Kidney epithelial cell (primary cell): ENCODE measurements at regions not wholly inside any gene's neighbourhood (a gene's known extent, or its start where the extent isn't known, plus 50 kb on each side); places are given as distances from the start of the nearest gene placed in this dataset.

Source experiments
- DNase-seq: peaks from one replicate; pipeline ENCODE4 v3.0.0-alpha.2; 2010; ENCODE audit warnings: low read depth
- H3K27me3 ChIP-seq: 2 replicates; pipeline ENCODE4 v1.6.0; 2011; ENCODE audit warnings: low read length; ENCODE audit not compliant: control insufficient read depth, insufficient read depth
- H3K36me3 ChIP-seq: 2 replicates; pipeline ENCODE4 v1.5.1; 2011; ENCODE audit warnings: low read length; ENCODE audit not compliant: control insufficient read depth, insufficient read depth
- H3K4me3 ChIP-seq: 2 replicates; pipeline ENCODE4 v1.5.1; 2011; ENCODE audit warnings: low read depth, mild to moderate bottlenecking, control low read depth, low read length
- TF ChIP-seq, protein P1 (sequence below): IDR thresholded peaks from 2 replicates; pipeline ENCODE4 v1.5.1; 2011; ENCODE audit warnings: mild to moderate bottlenecking, moderate library complexity, low read length, control low read depth, inconsistent platforms; ENCODE audit not compliant: insufficient read depth, poor library complexity, severe bottlenecking

DNA sequence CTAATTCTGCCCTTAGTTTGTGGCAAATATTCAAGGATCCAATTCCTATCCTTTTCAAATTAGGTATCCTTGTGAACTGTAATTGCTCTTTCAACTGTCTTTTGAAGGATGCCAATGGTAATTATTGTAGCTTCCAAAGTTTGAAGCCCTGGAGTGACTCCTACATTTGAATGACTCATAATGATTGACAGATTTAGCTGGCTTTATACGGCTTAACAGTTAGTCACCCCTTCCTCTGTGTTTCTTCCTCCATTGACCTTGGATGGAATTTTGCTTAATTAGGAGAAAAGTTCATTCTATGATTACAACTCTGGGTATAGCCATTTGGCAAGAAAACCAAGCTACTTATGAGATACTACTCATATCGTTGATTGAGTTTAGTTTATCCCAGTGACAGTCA is 639.3 kb upstream of the KIRREL3 start:
- peak; percentile 48 for DNase-seq
- no peaks in the 10 kb centered on the region for H3K27me3 ChIP-seq
- TF ChIP-seq, protein P1, sequence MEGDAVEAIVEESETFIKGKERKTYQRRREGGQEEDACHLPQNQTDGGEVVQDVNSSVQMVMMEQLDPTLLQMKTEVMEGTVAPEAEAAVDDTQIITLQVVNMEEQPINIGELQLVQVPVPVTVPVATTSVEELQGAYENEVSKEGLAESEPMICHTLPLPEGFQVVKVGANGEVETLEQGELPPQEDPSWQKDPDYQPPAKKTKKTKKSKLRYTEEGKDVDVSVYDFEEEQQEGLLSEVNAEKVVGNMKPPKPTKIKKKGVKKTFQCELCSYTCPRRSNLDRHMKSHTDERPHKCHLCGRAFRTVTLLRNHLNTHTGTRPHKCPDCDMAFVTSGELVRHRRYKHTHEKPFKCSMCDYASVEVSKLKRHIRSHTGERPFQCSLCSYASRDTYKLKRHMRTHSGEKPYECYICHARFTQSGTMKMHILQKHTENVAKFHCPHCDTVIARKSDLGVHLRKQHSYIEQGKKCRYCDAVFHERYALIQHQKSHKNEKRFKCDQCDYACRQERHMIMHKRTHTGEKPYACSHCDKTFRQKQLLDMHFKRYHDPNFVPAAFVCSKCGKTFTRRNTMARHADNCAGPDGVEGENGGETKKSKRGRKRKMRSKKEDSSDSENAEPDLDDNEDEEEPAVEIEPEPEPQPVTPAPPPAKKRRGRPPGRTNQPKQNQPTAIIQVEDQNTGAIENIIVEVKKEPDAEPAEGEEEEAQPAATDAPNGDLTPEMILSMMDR: no peak
- no peaks in the 10 kb centered on the region for H3K36me3 ChIP-seq
- no peak overlapping the region for H3K4me3 ChIP-seq

DNA sequence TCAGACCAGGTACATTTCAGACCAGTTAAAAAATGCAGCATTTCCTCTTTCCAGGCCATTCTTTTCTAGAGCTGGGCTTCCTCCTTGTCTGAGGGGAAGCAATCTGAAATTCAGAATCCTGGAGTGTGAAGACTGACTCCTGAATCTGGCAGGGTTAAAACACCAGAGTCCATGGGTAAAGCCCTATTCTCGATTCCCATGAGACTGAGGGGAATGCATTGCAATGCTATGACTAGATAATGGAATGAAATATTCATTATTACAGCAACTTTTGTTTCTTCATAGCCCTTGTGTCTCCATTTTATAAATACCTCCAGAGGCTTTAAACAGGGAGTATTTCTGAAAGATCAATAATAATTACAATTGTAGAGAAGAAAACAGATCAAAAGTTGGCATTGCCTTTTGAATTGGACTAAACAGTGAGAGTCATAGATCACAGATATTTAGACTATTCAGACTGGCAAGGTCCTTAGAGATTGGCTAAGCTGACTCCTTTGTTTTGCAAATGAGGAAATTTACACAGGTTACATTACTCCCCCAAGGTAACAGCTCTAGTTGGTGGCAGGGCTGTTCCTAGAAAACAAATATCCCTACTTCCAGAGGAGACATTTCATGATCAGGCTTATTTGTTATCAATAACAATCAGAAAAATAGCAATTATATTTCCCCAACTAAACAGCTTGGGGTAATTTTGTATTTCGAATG is 632.6 kb upstream of the KIRREL3 start:
- H3K4me3 ChIP-seq: no peak overlapping the region
- no peaks in the 10 kb centered on the region for H3K27me3 ChIP-seq
- no peaks in the 10 kb centered on the region for H3K36me3 ChIP-seq
- no peak for DNase-seq
- TF ChIP-seq, protein P1: no peak

DNA sequence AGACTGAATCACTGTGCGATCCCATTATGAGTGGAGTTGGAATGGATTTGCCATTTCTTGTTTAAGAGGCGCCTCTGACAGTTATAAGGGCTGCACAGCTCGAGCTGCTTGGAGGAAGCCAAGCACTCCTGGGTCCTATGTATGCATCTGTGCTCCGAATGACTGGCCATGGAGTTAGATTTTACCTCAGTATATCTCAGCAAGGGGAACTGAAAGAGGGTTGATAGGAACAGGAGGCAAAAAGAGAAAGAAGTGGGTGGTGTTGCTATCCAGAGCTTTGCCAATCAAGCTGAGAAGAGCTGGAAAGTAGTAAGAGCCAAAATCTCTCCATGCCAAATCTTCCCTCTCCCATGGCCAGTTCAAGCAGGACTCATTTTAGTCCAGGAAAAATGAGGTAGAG is 632.0 kb upstream of the KIRREL3 start:
- TF ChIP-seq, protein P1: no peak
- Histone ChIP-seq H3K27me3 (no peaks in the 10 kb centered on the region), H3K4me3 (no peak overlapping the region), H3K36me3 (no peaks in the 10 kb centered on the region)
- DNase-seq: no peak

DNA sequence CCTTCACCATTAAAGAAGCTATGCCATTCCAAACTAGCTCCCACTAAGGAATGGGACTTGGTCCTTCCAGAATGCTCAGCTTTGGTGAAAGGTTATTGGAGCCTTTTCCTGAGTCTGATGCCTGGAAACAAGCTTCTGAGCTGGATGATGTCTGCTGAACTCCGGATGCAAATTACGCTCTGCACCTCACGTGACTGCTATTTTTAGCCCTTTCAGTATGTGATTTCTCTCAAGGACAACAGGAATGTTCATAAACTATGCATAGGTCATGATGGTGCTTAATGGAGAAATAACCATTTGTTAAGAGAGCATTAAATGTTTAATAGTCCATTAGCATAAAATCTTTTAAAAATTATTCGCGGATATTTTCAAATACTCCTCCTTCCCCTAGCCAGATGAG is 631.4 kb upstream of the KIRREL3 start:
- TF ChIP-seq, protein P1: no peak
- H3K36me3 ChIP-seq: no peaks in the 10 kb centered on the region
- no peak for DNase-seq
- H3K4me3 ChIP-seq: no peak overlapping the region
- H3K27me3 ChIP-seq: no peaks in the 10 kb centered on the region

DNA sequence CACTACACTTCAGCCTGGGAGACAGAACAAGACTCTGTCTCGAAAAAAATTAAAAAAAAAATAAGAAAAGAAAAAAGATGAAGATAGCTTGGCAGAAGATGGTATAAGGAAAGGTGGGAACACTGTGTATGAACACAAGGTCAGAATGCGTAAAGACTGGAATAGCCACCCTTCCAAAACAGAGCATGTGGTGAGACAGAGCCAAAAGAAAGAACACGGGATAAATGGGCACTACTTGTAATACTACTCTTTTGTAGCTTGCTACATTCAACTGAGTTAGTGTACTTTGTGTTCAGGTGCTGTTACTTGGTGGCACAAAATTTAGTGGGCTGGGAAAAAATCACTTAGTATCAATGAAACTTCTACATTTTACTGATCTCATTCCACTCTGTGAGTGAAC is 628.6 kb upstream of the KIRREL3 start:
- no peaks in the 10 kb centered on the region for H3K27me3 ChIP-seq
- TF ChIP-seq, protein P1: no peak
- H3K36me3 ChIP-seq: no peaks in the 10 kb centered on the region
- no peak overlapping the region for H3K4me3 ChIP-seq
- DNase-seq: no peak

DNA sequence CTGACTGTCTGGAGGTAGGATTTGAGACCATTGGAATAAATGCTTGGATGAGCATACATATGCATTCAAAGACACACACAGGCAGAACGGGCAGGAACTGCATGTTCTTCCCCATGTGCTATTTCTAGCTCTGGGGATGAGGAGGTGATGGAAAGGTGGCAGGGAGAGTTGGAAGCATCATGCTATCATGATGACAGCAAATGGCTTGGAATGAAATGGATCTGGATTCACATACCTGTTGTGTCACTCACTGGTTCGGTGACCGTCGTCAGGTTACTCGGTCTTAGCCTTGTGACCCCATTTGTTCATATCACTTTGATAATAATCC is 627.9 kb upstream of the KIRREL3 start:
- Histone ChIP-seq H3K4me3 (no peak overlapping the region), H3K27me3 (no peaks in the 10 kb centered on the region), H3K36me3 (no peaks in the 10 kb centered on the region)
- TF ChIP-seq, protein P1: no peak
- no peak for DNase-seq
